Lung (tissue), 11 donors: ENCODE measurements at regions not wholly inside any gene's neighbourhood (a gene's known extent, or its start where the extent isn't known, plus 50 kb on each side); places are given as distances from the start of the nearest gene placed in this dataset.

Experiments used
- ATAC-seq: fragments of 200-7000 bp; cut with Tn5 transposase; one replicate; pipeline ENCODE4 v1.9.1; 2020; ENCODE audit warnings: moderate number of reproducible peaks; ENCODE audit not compliant: insufficient read depth, low FRiP score
- DNase-seq, 3 donors: peaks; one replicate each; pipeline ENCODE4 v3.0.0-alpha.2; 2013 to 2017
- H3K27ac ChIP-seq, 2 donors: one replicate each; pipeline ENCODE4 v1.5.1; 2013; ENCODE audit warnings: mild to moderate bottlenecking in 2 of 2, moderate library complexity in 2 of 2, control low read depth in 1 of 2, inconsistent platforms in 1 of 2, low read depth in 1 of 2, low read length in 1 of 2
- H3K27me3 ChIP-seq, 3 donors: one replicate each; pipeline ENCODE4 v1.5.1; 2013; ENCODE audit warnings: low read length in 2 of 3; ENCODE audit not compliant: control insufficient read depth in 3 of 3, insufficient read depth in 3 of 3
- H3K36me3 ChIP-seq, 4 donors: one replicate each; pipeline ENCODE4 v1.5.1; 2013; ENCODE audit warnings: low read length in 4 of 4, mild to moderate bottlenecking in 1 of 4, moderate library complexity in 1 of 4; ENCODE audit not compliant: control insufficient read depth in 4 of 4, insufficient read depth in 4 of 4
- H3K4me1 ChIP-seq, 5 donors: one replicate each; pipeline ENCODE4 v1.5.1; 2013; ENCODE audit warnings: low read length in 5 of 5, mild to moderate bottlenecking in 2 of 5, moderate library complexity in 1 of 5; ENCODE audit not compliant: control insufficient read depth in 5 of 5, insufficient read depth in 5 of 5
- H3K4me3 ChIP-seq: one replicate; pipeline ENCODE4 v1.5.1; 2013; ENCODE audit warnings: mild to moderate bottlenecking, control low read depth, moderate library complexity
- H3K9ac ChIP-seq, 2 donors: one replicate each; pipeline ENCODE4 v1.5.1; 2013; ENCODE audit warnings: low read length in 2 of 2, control low read depth in 1 of 2; ENCODE audit not compliant: insufficient read depth in 1 of 2
- H3K9me3 ChIP-seq, 4 donors: one replicate each; pipeline ENCODE4 v1.5.1; 2013; ENCODE audit warnings: low read length in 3 of 4, mild to moderate bottlenecking in 1 of 4, moderate library complexity in 1 of 4; ENCODE audit not compliant: control insufficient read depth in 4 of 4, insufficient read depth in 3 of 4
- CTCF ChIP-seq: IDR thresholded peaks from 2 replicates; pipeline ENCODE4 v1.5.1; 2012; ENCODE audit warnings: mild to moderate bottlenecking; ENCODE audit errors: control extremely low read depth, extremely low read depth
- WGBS, 2 donors: extraction: QIAGEN DNeasy Blood & Tissue Kit; methylation state at CpG; one replicate each; pipeline ENCODE4 v1.1.7; 2013; 5-methylcytosine and 5-hydroxymethylcytosine counted together
- donor health status: control.
- donor health status: control.
- donor health status: Bipolar disorder and iron deficiency.
- donor health status: healthy.
- donor health status: DM: yes; HTN: yes; CAD: no.

- ATAC-seq (no peak), DNase-seq (peak in 2 of 3 donors; percentile 44 to 73)
- no peak for TF ChIP-seq CTCF
- 40 to 49% methylated on average over 2 of the region's 2 CpGs for WGBS, 2 donors
- Histone ChIP-seq H3K4me1 (peaks cover 0 to 6% (median 4%) of the 10 kb centered on the region in 5 donors), H3K4me3 (no peak overlapping the region), H3K36me3 (no peaks in the 10 kb centered on the region), H3K9me3 (no peaks in the 10 kb centered on the region), H3K9ac (no peak overlapping the region), H3K27ac (no peak overlapping the region), H3K27me3 (no peaks in the 10 kb centered on the region)
Observed at GRCh38 chr9:2418619-2419018, 203.0 kb upstream of the VLDLR start.

- no peaks in the 10 kb centered on the region for H3K36me3 ChIP-seq
- H3K27me3 ChIP-seq, result no peaks in the 10 kb centered on the region
- no peaks in the 10 kb centered on the region for H3K9me3 ChIP-seq
- peaks cover 0 to 9% (median 4%) of the 10 kb centered on the region in 5 donors for H3K4me1 ChIP-seq
- 37 to 74% methylated on average over 2 of the region's 2 CpGs for WGBS, 2 donors
- DNase-seq, result no peak
- ATAC-seq, result no peak
- H3K4me3 ChIP-seq, result no peak overlapping the region
- TF ChIP-seq CTCF, result no peak
- no peak overlapping the region for H3K27ac ChIP-seq
- no peak overlapping the region for H3K9ac ChIP-seq
Observed at GRCh38 chr9:2419347-2419746, 202.2 kb upstream of the VLDLR start.

- Histone ChIP-seq H3K4me3 (no peak overlapping the region), H3K27ac (no peak overlapping the region), H3K36me3 (no peaks in the 10 kb centered on the region), H3K9me3 (no peaks in the 10 kb centered on the region), H3K9ac (no peak overlapping the region), H3K27me3 (no peaks in the 10 kb centered on the region), H3K4me1 (peaks cover 0 to 21% (median 4%) of the 10 kb centered on the region in 5 donors)
- ATAC-seq, result no peak
- 65 to 91% methylated on average over 3 of the region's 3 CpGs for WGBS, 2 donors
- DNase-seq, result no peak
- TF ChIP-seq CTCF, result no peak
Observed at GRCh38 chr9:2420543-2420942, 201.0 kb upstream of the VLDLR start.

GRCh38 chr9:2424619-2425033 is 197.0 kb upstream of the VLDLR start:
- no peak for TF ChIP-seq CTCF
- peak; percentile 33 to 80 (median 57) for DNase-seq
- H3K4me1 ChIP-seq, result peaks cover 0 to 22% (median 2%) of the 10 kb centered on the region in 5 donors
- no peak overlapping the region for H3K4me3 ChIP-seq
- 31 to 42% methylated on average over 2 of the region's 2 CpGs for WGBS, 2 donors
- H3K9ac ChIP-seq, result no peak overlapping the region
- H3K9me3 ChIP-seq, result no peaks in the 10 kb centered on the region
- H3K36me3 ChIP-seq, result no peaks in the 10 kb centered on the region
- ATAC-seq, result no peak
- no peaks in the 10 kb centered on the region for H3K27me3 ChIP-seq
- peak overlapping the region in 1 of 2 donors; percentile 15 for H3K27ac ChIP-seq
